H9 (cell line): ENCODE measurements at regions not wholly inside any gene's neighbourhood (a gene's known extent, or its start where the extent isn't known, plus 50 kb on each side); places are given as distances from the start of the nearest gene placed in this dataset.
"Not testable (repeated sequence)": the region's sequence is repeated elsewhere in the genome, so short reads cannot be mapped to it uniquely, and the experiment has no call there.

Experiments
- DNase-seq: peaks from one replicate; pipeline ENCODE4 v3.0.0-alpha.2; 2017
- H2AFZ ChIP-seq: one replicate; pipeline ENCODE4 v1.6.1; 2013; ENCODE audit warnings: mild to moderate bottlenecking, low read length, control low read depth, moderate library complexity
- H2AK5ac ChIP-seq: 2 replicates; pipeline ENCODE4 v1.6.1; 2013; ENCODE audit warnings: low read length, control low read depth, mixed read lengths; ENCODE audit not compliant: insufficient read length
- H2BK120ac ChIP-seq: one replicate; pipeline ENCODE4 v1.6.1; 2013; ENCODE audit warnings: low read depth, mild to moderate bottlenecking, low read length, control low read depth, inconsistent platforms; ENCODE audit not compliant: poor library complexity, severe bottlenecking
- H2BK12ac ChIP-seq: 2 replicates; pipeline ENCODE4 v1.6.1; 2013; ENCODE audit warnings: low read length, control low read depth, mixed read lengths, low read depth; ENCODE audit not compliant: insufficient read length
- H2BK15ac ChIP-seq: 2 replicates; pipeline ENCODE4 v1.6.1; 2013; ENCODE audit warnings: low read depth, low read length, control low read depth
- H2BK20ac ChIP-seq: one replicate; pipeline ENCODE4 v1.6.1; 2013; ENCODE audit warnings: low read depth, mild to moderate bottlenecking, low read length, control low read depth, inconsistent platforms; ENCODE audit not compliant: poor library complexity, severe bottlenecking
- H2BK5ac ChIP-seq: 2 replicates; pipeline ENCODE4 v1.6.1; 2013; ENCODE audit warnings: low read length, control low read depth, mixed read lengths; ENCODE audit not compliant: insufficient read length
- H3K14ac ChIP-seq: 2 replicates; pipeline ENCODE4 v1.6.1; 2013; ENCODE audit warnings: low read length, control low read depth; ENCODE audit not compliant: insufficient read depth
- H3K18ac ChIP-seq: 2 replicates; pipeline ENCODE4 v1.6.1; 2013; ENCODE audit warnings: low read depth, mild to moderate bottlenecking, mixed read lengths, low read length, control low read depth; ENCODE audit not compliant: insufficient read length
- H3K23ac ChIP-seq: 2 replicates; pipeline ENCODE4 v1.6.1; 2013; ENCODE audit warnings: low read length, control low read depth, mixed read lengths, low read depth; ENCODE audit not compliant: insufficient read length
- H3K23me2 ChIP-seq: 2 replicates; pipeline ENCODE4 v1.6.1; 2013; ENCODE audit warnings: low read depth, mild to moderate bottlenecking, mixed read lengths, low read length, control low read depth; ENCODE audit not compliant: insufficient read length, poor library complexity, severe bottlenecking
- H3K27ac ChIP-seq: 2 replicates; pipeline ENCODE4 v1.5.1; 2013; ENCODE audit warnings: low read length, control low read depth, mixed read lengths, low read depth; ENCODE audit not compliant: insufficient read length
- H3K27me3 ChIP-seq: 2 replicates; pipeline ENCODE4 v1.6.1; 2013; ENCODE audit warnings: low read length, control low read depth, inconsistent platforms; ENCODE audit not compliant: insufficient read depth
- H3K4ac ChIP-seq: 2 replicates; pipeline ENCODE4 v1.6.1; 2013; ENCODE audit warnings: low read depth, mild to moderate bottlenecking, control low read depth, inconsistent platforms, low read length, moderate library complexity
- H3K4me1 ChIP-seq: 2 replicates; pipeline ENCODE4 v1.6.1; 2013; ENCODE audit warnings: low read length, control low read depth, inconsistent platforms; ENCODE audit not compliant: insufficient read depth
- H3K4me2 ChIP-seq: 2 replicates; pipeline ENCODE4 v1.6.1; 2013; ENCODE audit warnings: low read length, control low read depth, mixed read lengths; ENCODE audit not compliant: insufficient read length, insufficient read depth
- H3K56ac ChIP-seq: 2 replicates; pipeline ENCODE4 v1.6.1; 2013; ENCODE audit warnings: low read depth, mild to moderate bottlenecking, mixed read lengths, low read length, control low read depth; ENCODE audit not compliant: insufficient read length
- H3K79me1 ChIP-seq: 2 replicates; pipeline ENCODE4 v1.6.1; 2013; ENCODE audit warnings: low read depth, mild to moderate bottlenecking, moderate library complexity, low read length, control low read depth, inconsistent platforms; ENCODE audit not compliant: insufficient read depth, poor library complexity, severe bottlenecking
- H3K79me2 ChIP-seq: 2 replicates; pipeline ENCODE4 v1.6.1; 2013; ENCODE audit warnings: low read length, control low read depth, inconsistent platforms; ENCODE audit not compliant: insufficient read depth
- H3K9ac ChIP-seq: 2 replicates; pipeline ENCODE4 v1.6.1; 2013; ENCODE audit warnings: low read length, control low read depth, mixed read lengths; ENCODE audit not compliant: insufficient read length; ENCODE audit errors: extremely low read depth
- H3K9me3 ChIP-seq: one replicate; pipeline ENCODE4 v1.6.1; 2013; ENCODE audit warnings: low read depth, low read length, inconsistent platforms; ENCODE audit not compliant: control insufficient read depth
- H3T11ph ChIP-seq: one replicate; pipeline ENCODE4 v1.6.1; 2013; ENCODE audit warnings: mild to moderate bottlenecking, low read length, control low read depth, inconsistent platforms
- H4K20me1 ChIP-seq: one replicate; pipeline ENCODE4 v1.6.1; 2013; ENCODE audit not compliant: control insufficient read depth, insufficient read length, insufficient read depth
- H4K5ac ChIP-seq: 2 replicates; pipeline ENCODE4 v1.6.1; 2013; ENCODE audit warnings: low read depth, mild to moderate bottlenecking, mixed read lengths, low read length, control low read depth; ENCODE audit not compliant: insufficient read length
- H4K8ac ChIP-seq: replicated peaks from 2 replicates; pipeline ENCODE4 v1.6.1; 2013; ENCODE audit warnings: low read length, control low read depth, mixed read lengths, low read depth; ENCODE audit not compliant: insufficient read length
- H4K91ac ChIP-seq: 2 replicates; pipeline ENCODE4 v1.6.1; 2013; ENCODE audit warnings: low read depth, mild to moderate bottlenecking, moderate library complexity, mixed read lengths, low read length, control low read depth; ENCODE audit not compliant: insufficient read length
- H3K27ac Mint-ChIP-seq, 3 experiments: 2 replicates in 2 of 3; 3 replicates in 1 of 3; pipeline ENCODE4 v1.8.0; 2020 to 2021; ENCODE audit warnings: mixed read lengths in 3 of 3, mild to moderate bottlenecking in 1 of 3, moderate library complexity in 1 of 3
- H3K27me3 Mint-ChIP-seq: 2 replicates; pipeline ENCODE4 v1.8.0; 2021; ENCODE audit warnings: low read depth, mild to moderate bottlenecking, moderate library complexity, mixed read lengths
- H3K36me3 Mint-ChIP-seq, 3 experiments: 2 replicates in 2 of 3; 3 replicates in 1 of 3; pipeline ENCODE4 v1.8.0; 2020 to 2021; ENCODE audit warnings: low read depth in 3 of 3, mixed read lengths in 3 of 3; ENCODE audit not compliant: insufficient read depth in 1 of 3
- H3K4me1 Mint-ChIP-seq, 2 experiments: 2 replicates each; pipeline ENCODE4 v1.8.0; 2020; ENCODE audit warnings: mixed read lengths in 2 of 2
- H3K4me3 Mint-ChIP-seq, 2 experiments: 2 replicates in 1 of 2; 3 replicates in 1 of 2; pipeline ENCODE4 v1.8.0; 2020 to 2021; ENCODE audit warnings: mild to moderate bottlenecking in 2 of 2, mixed read lengths in 2 of 2, moderate library complexity in 1 of 2
- H3K9me3 Mint-ChIP-seq, 2 experiments: 2 replicates in 1 of 2; 3 replicates in 1 of 2; pipeline ENCODE4 v1.8.0; 2020; ENCODE audit warnings: mild to moderate bottlenecking in 2 of 2, mixed read lengths in 2 of 2, moderate library complexity in 1 of 2
- CTCF ChIP-seq: fragments of 200-600 bp; sonication (generic); conservative IDR thresholded peaks from 3 replicates; pipeline ENCODE4 v1.8.0; 2021; ENCODE audit warnings: antibody characterized with exemption, mild to moderate bottlenecking
- WGBS: extraction: QIAGEN DNeasy Blood & Tissue Kit; methylation state at CpG from one replicate; pipeline ENCODE4 v1.1.7; 2013; ENCODE audit warnings: missing lambda C conversion rate, low lambda C conversion rate, mixed read lengths; ENCODE audit not compliant: insufficient read length; ENCODE audit errors: extremely low coverage; 5-methylcytosine and 5-hydroxymethylcytosine counted together

GRCh38 chr2:131646669-131647297 is 119.1 kb downstream of the CCDC74A start:
- H4K8ac ChIP-seq = no peak overlapping the region
- no peaks in the 10 kb centered on the region for H3K79me2 ChIP-seq
- no peak overlapping the region for H2AK5ac ChIP-seq
- Mint-ChIP-seq H3K27ac (no peak overlapping the region), H3K4me1 (no peaks in the 10 kb centered on the region), H3K4me3 (no peak overlapping the region), H3K27me3 (peaks cover 11% of the 10 kb centered on the region), H3K36me3 (no peaks in the 10 kb centered on the region), H3K9me3 (peaks cover 0 to 3% of the 10 kb centered on the region in 2 experiments; a peak in 2 of 5 replicates)
- no peaks in the 10 kb centered on the region for H3K79me1 ChIP-seq
- no peak overlapping the region for H2BK15ac ChIP-seq
- H4K20me1 ChIP-seq = no peaks in the 10 kb centered on the region
- WGBS = no CpG with 5 or more reads among the region's 47 CpGs
- H4K5ac ChIP-seq = no peak overlapping the region
- H3K4me1 ChIP-seq = no peaks in the 10 kb centered on the region
- no peaks in the 10 kb centered on the region for H3K9me3 ChIP-seq
- H3K18ac ChIP-seq = no peak overlapping the region
- no peak overlapping the region for H3K14ac ChIP-seq
- no peak overlapping the region for H3K9ac ChIP-seq
- H2BK20ac ChIP-seq = no peak overlapping the region
- peak; percentile 29 for DNase-seq
- no peak overlapping the region for H2BK5ac ChIP-seq
- H2AFZ ChIP-seq = no peak overlapping the region
- no peak overlapping the region for H4K91ac ChIP-seq
- no peak overlapping the region for H3T11ph ChIP-seq
- H2BK12ac ChIP-seq = no peak overlapping the region
- no peak overlapping the region for H2BK120ac ChIP-seq
- no peak overlapping the region for H3K27ac ChIP-seq
- no peak overlapping the region for H3K23ac ChIP-seq
- TF ChIP-seq CTCF = no peak
- H3K4me2 ChIP-seq = no peak overlapping the region
- H3K56ac ChIP-seq = no peak overlapping the region
- no peaks in the 10 kb centered on the region for H3K27me3 ChIP-seq
- H3K4ac ChIP-seq = no peak overlapping the region
- H3K23me2 ChIP-seq = no peaks in the 10 kb centered on the region

GRCh38 chr2:131648565-131648964 is 120.9 kb downstream of the CCDC74A start:
- not testable (repeated sequence) for H3K56ac ChIP-seq, H2BK20ac ChIP-seq, H2AK5ac ChIP-seq, H3K27me3 ChIP-seq, H3K4ac ChIP-seq, H4K91ac ChIP-seq, H3K27ac Mint-ChIP-seq, H2BK12ac ChIP-seq, H4K20me1 ChIP-seq, H2BK5ac ChIP-seq, H2AFZ ChIP-seq, H3K9me3 Mint-ChIP-seq, DNase-seq, H3K23ac ChIP-seq, H3K4me3 Mint-ChIP-seq, H3K79me1 ChIP-seq, H3K36me3 Mint-ChIP-seq, H4K5ac ChIP-seq, H3K9ac ChIP-seq, H3K79me2 ChIP-seq, H3K4me2 ChIP-seq, H3K9me3 ChIP-seq, H3K27ac ChIP-seq, H3K14ac ChIP-seq, H3T11ph ChIP-seq, H3K23me2 ChIP-seq, H3K18ac ChIP-seq, H2BK120ac ChIP-seq, H3K4me1 ChIP-seq, H4K8ac ChIP-seq, H3K4me1 Mint-ChIP-seq, H2BK15ac ChIP-seq
- WGBS = no CpG with 5 or more reads among the region's 3 CpGs
- peaks cover 11% of the 10 kb centered on the region for H3K27me3 Mint-ChIP-seq
